CD4-positive, alpha-beta memory T cell (primary cell): ENCODE measurements at regions not wholly inside any gene's neighbourhood (a gene's known extent, or its start where the extent isn't known, plus 50 kb on each side); places are given as distances from the start of the nearest gene placed in this dataset.

Experiments used
- CTCF ChIA-PET: fragments of 350-600 bp; sonication (Branson Sonifier 250); formaldehyde crosslinking; loops from one replicate; lab custom pipeline; 2021; ENCODE audit warnings: inconsistent platforms; ENCODE audit not compliant: partially characterized antibody; lab: Charles Lee
- POLR2A ChIA-PET: fragments of 350-600 bp; sonication (Branson Sonifier 250); formaldehyde crosslinking; loops from one replicate; lab custom pipeline; 2021; ENCODE audit not compliant: partially characterized antibody; lab: Charles Lee
- DNase-seq, 5 donors: peaks; one replicate each; pipeline versions ENCODE4 v3.0.0 to v3.0.0-alpha.2; 2020 to 2022; ENCODE audit warnings: mixed read lengths in 1 of 5
- H3K27ac ChIP-seq: one replicate; pipeline ENCODE4 v1.7.0; 2013; ENCODE audit warnings: low read depth, low read length
- H3K27me3 ChIP-seq: 2 replicates; pipeline ENCODE4 v1.7.0; 2013; ENCODE audit warnings: mild to moderate bottlenecking, low read length, moderate library complexity; ENCODE audit not compliant: insufficient read depth
- H3K36me3 ChIP-seq: 2 replicates; pipeline ENCODE4 v1.7.0; 2013; ENCODE audit warnings: mild to moderate bottlenecking, low read length, moderate library complexity; ENCODE audit not compliant: insufficient read depth
- H3K4me1 ChIP-seq: 2 replicates; pipeline ENCODE4 v1.7.0; 2013; ENCODE audit warnings: mild to moderate bottlenecking, low read length, moderate library complexity; ENCODE audit not compliant: insufficient read depth
- H3K4me3 ChIP-seq, 2 donors: one replicate each; pipeline ENCODE4 v1.7.0; 2013; ENCODE audit warnings: low read length in 2 of 2, mild to moderate bottlenecking in 1 of 2
- H3K9me3 ChIP-seq, 2 donors: one replicate each; pipeline ENCODE4 v1.7.0; 2013; ENCODE audit warnings: low read length in 2 of 2, control low read depth in 1 of 2; ENCODE audit not compliant: control insufficient read depth in 1 of 2
- H3K27ac Mint-ChIP-seq, 7 donors: one replicate each; pipeline ENCODE4 v1.8.0; 2020 to 2021; ENCODE audit warnings: mixed read lengths in 7 of 7, mild to moderate bottlenecking in 6 of 7, inconsistent platforms in 3 of 7, moderate library complexity in 3 of 7
- H3K27me3 Mint-ChIP-seq, 2 donors: one replicate each; pipeline ENCODE4 v1.8.0; 2020 to 2021; ENCODE audit warnings: mixed read lengths in 2 of 2
- H3K36me3 Mint-ChIP-seq, 2 donors: one replicate each; pipeline ENCODE4 v1.8.0; 2020 to 2021; ENCODE audit warnings: mixed read lengths in 2 of 2, inconsistent platforms in 1 of 2, mild to moderate bottlenecking in 1 of 2
- H3K4me1 Mint-ChIP-seq, 4 donors: one replicate each; pipeline ENCODE4 v1.8.0; 2020 to 2021; ENCODE audit warnings: mixed read lengths in 4 of 4, mild to moderate bottlenecking in 1 of 4
- H3K4me3 Mint-ChIP-seq, 8 donors: one replicate each; pipeline ENCODE4 v1.8.0; 2020 to 2021; ENCODE audit warnings: mixed read lengths in 8 of 8, mild to moderate bottlenecking in 7 of 8, moderate library complexity in 6 of 8, inconsistent platforms in 3 of 8
- H3K9me3 Mint-ChIP-seq, 8 donors: one replicate each; pipeline ENCODE4 v1.8.0; 2020 to 2021; ENCODE audit warnings: mixed read lengths in 8 of 8, mild to moderate bottlenecking in 5 of 8, inconsistent platforms in 3 of 8, moderate library complexity in 1 of 8
- intact Hi-C: fragments of 100-400 bp; cut with micrococcal nuclease; formaldehyde crosslinking; loops from one replicate; pipeline ENCODE4 v1.15.1; 2023

DNA sequence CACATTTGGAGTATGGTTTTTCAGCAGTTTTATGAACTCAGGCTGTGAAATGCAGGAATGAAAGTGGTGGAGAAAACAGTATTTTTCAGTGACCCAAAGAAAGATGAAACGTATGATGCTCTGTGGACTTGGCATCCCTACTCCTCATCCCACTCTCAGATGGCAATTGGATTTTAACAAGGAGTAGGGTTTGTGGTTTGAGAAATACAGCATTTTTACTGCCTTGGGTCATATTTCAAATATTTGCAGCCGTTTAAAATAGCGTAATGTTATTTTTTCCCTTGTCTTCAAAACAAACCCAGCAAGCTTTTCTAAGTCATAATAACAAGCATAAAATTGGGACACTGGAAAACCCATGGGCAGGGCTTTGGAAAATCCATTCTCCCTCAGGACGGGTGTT, 117.2 kb upstream of the LRIG1 start:
- Mint-ChIP-seq H3K4me1 (peaks cover 7 to 26% (median 14%) of the 10 kb centered on the region in 4 donors), H3K27ac (no peak overlapping the region), H3K9me3 (no peaks in the 10 kb centered on the region), H3K4me3 (no peak overlapping the region), H3K36me3 (peaks cover 0 to under 1% of the 10 kb centered on the region in 2 donors), H3K27me3 (no peaks in the 10 kb centered on the region)
- no peaks in the 10 kb centered on the region for H3K36me3 ChIP-seq
- no peak overlapping the region for H3K4me3 ChIP-seq
- no peaks in the 10 kb centered on the region for H3K9me3 ChIP-seq
- no peaks in the 10 kb centered on the region for H3K27me3 ChIP-seq
- peaks cover 16% of the 10 kb centered on the region for H3K4me1 ChIP-seq
- POLR2A ChIA-PET = no interaction called here
- intact Hi-C loops = no loop called here
- CTCF ChIA-PET = interaction anchor here (1.1 kb wide), 1 partner anchor 203 kb away, joined by 3 read pairs; no protein-coding TSS in a partner anchor
- H3K27ac ChIP-seq = no peak overlapping the region
- no peak for DNase-seq

DNA sequence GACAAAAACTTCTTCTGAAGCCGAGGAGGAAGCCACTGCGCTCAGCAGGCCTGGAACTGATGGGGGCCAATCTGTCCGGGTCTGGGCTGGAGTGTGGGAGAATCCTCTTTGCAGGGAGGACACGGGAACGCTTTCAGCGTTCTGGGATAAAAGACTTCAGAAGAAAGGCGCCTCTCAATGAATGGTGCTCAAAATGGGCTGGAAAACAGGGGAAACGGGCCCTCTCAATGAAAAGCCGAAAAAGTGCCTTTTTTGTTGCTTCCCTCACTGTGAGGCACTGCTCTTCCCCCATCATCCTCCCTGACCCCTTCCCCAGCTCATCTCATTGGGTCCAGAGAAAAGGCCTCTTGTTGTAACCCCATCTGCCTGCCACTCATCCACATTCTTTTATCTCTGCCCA, 119.5 kb upstream of the LRIG1 start:
- no peak for DNase-seq
- Mint-ChIP-seq H3K4me1 (peaks cover 5 to 20% (median 8%) of the 10 kb centered on the region in 4 donors), H3K36me3 (peaks cover 0 to 1% of the 10 kb centered on the region in 2 donors), H3K27me3 (no peaks in the 10 kb centered on the region), H3K9me3 (no peaks in the 10 kb centered on the region), H3K27ac (no peak overlapping the region), H3K4me3 (no peak overlapping the region)
- H3K4me1 ChIP-seq = peaks cover 9% of the 10 kb centered on the region
- H3K9me3 ChIP-seq = no peaks in the 10 kb centered on the region
- H3K27ac ChIP-seq = no peak overlapping the region
- no peak overlapping the region for H3K4me3 ChIP-seq
- no peaks in the 10 kb centered on the region for H3K27me3 ChIP-seq
- no peaks in the 10 kb centered on the region for H3K36me3 ChIP-seq
- ChIA-PET POLR2A (no interaction called here), CTCF (no interaction called here)
- intact Hi-C loops = no loop called here

DNA sequence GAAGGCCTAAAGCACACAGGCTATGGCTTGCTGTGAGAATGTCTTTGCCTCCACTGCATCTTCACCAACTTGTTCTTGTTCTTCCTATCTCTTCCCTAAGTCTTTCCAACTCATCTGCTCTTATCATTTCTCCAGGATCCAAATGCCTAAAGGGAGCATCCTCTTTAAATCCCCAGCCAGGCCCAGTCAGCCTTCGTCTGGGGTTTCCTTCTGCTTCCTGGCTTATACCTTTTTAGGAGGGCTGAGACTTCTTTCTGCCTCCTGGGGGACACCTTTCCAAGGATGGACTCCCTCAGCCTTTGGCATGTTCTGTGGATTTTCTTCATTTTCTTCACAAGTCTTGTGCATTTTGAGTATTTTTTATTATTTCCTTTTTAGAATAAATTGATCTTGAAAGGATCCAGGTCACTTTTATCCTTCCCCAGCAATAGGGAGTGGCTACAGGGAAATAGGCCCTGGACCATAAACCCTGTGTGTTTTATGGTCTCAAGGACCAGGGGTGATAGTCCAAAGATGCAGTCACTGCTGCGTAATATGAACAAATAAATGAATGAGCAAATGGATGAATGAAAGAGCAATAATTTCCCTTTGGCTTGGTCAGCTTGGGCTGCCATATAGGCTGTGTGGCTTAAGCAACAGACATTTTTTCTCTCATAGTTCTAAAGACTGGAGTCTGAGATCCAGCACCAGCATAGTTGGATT, 122.1 kb upstream of the LRIG1 start:
- ChIA-PET CTCF (no interaction called here), POLR2A (no interaction called here)

DNA sequence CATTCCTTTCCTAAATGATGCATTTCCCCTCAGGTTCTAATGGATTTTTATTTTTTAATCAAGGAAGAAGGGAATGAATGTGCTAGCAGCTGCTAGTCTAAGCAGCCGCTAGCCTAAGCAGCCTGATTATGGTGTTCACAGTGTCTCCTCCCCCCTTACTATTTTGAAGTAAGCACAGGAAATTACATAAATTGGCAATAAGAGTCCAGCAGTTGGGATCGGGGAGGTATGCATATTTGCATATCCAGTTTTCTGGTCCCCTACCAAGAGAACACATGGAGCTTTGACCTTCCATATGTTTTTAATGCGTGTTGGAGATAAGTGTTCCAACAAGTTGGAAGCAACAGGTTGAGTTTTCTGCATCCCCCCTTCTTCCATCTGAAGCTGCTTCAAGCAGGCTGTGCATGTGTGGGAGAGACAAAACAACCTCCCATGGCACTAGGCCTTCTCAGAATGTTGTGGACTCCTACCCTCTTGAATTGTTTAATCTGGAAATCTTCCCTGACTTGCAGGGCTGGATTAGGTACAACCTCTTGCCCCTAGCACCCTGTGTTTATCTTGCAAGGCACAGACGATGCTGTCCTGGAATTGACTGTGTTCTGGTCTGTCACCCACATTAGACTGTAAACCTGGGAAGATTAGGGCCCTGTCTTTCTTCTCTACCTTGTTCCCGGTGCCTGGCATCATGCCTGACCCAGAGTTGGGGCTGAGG, 124.8 kb upstream of the LRIG1 start:
- Mint-ChIP-seq H3K9me3 (no peaks in the 10 kb centered on the region), H3K36me3 (peaks cover 0 to 1% of the 10 kb centered on the region in 2 donors), H3K27ac (peak overlapping the region in 1 of 7 donors; percentile 37), H3K4me3 (no peak overlapping the region), H3K27me3 (no peaks in the 10 kb centered on the region), H3K4me1 (no peaks in the 10 kb centered on the region)
- Histone ChIP-seq H3K36me3 (no peaks in the 10 kb centered on the region), H3K27me3 (no peaks in the 10 kb centered on the region), H3K4me1 (no peaks in the 10 kb centered on the region), H3K9me3 (no peaks in the 10 kb centered on the region), H3K4me3 (no peak overlapping the region), H3K27ac (no peak overlapping the region)
- POLR2A ChIA-PET = no interaction called here
- DNase-seq = no peak
- intact Hi-C loops = no loop called here
- CTCF ChIA-PET = interaction anchor here (1.2 kb wide), 1 partner anchor 51 kb away, joined by 3 read pairs; no protein-coding TSS in a partner anchor

More for the DNA sequence above, 122.1 kb upstream of the LRIG1 start:
- Mint-ChIP-seq H3K4me1 (no peaks in the 10 kb centered on the region), H3K36me3 (peaks cover 0 to 1% of the 10 kb centered on the region in 2 donors), H3K27ac (no peak overlapping the region), H3K27me3 (no peaks in the 10 kb centered on the region), H3K4me3 (no peak overlapping the region), H3K9me3 (no peaks in the 10 kb centered on the region)
- no peak overlapping the region for H3K4me3 ChIP-seq
- no peaks in the 10 kb centered on the region for H3K27me3 ChIP-seq
- no peaks in the 10 kb centered on the region for H3K36me3 ChIP-seq
- H3K27ac ChIP-seq = no peak overlapping the region
- intact Hi-C loops = no loop called here
- no peaks in the 10 kb centered on the region for H3K4me1 ChIP-seq
- H3K9me3 ChIP-seq = no peaks in the 10 kb centered on the region
- no peak for DNase-seq

DNA sequence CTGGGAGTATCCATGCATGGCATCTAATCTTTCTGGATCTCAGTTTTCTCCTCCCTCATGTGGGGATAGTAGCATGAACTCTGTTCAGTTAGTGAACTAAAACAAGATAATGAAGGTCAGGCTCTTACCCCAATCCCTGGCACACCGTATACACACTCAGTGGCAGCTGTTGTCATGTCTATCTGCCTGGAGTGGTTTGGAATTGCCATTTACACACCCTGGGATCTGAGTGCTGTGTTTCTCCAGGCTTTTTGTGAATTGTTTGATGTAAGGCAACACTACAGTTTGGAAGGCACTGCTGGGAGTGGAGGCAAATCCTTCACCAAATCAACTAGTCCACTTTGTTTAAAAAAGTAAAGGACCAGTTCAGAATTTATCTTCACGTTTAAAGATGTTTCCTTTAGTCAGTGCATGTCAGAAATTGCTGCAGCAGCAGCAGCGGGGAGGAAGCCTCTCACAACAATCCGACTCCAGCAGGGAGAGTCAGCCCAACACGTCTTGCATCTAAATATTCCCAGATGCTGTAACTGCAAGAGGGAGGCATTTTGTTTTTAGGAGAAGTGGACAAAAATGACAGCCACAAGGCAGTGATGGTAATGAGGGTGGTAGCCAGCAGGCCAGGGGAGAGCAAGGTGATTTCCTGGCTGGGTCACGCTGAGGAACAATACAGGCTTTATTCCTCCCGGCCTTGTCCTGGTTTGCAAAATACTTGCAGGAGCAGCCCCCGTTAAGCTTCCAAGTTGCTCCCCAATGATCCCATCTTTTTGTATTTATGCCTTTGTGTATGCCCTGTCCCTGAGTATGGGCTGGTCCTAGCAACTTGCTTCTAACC, 128.5 kb upstream of the LRIG1 start:
- intact Hi-C loops = no loop called here
- H3K27ac ChIP-seq = no peak overlapping the region
- Mint-ChIP-seq H3K27me3 (no peaks in the 10 kb centered on the region), H3K27ac (no peak overlapping the region), H3K36me3 (no peaks in the 10 kb centered on the region), H3K9me3 (no peaks in the 10 kb centered on the region), H3K4me3 (no peak overlapping the region), H3K4me1 (no peaks in the 10 kb centered on the region)
- no peaks in the 10 kb centered on the region for H3K27me3 ChIP-seq
- POLR2A ChIA-PET = no interaction called here
- H3K9me3 ChIP-seq = no peaks in the 10 kb centered on the region
- H3K4me1 ChIP-seq = no peaks in the 10 kb centered on the region
- no peaks in the 10 kb centered on the region for H3K36me3 ChIP-seq
- no peak overlapping the region for H3K4me3 ChIP-seq
- CTCF ChIA-PET = interaction anchor here (1.9 kb wide), 1 partner anchor 222 kb away, joined by 4 read pairs; no protein-coding TSS in a partner anchor
- no peak for DNase-seq

DNA sequence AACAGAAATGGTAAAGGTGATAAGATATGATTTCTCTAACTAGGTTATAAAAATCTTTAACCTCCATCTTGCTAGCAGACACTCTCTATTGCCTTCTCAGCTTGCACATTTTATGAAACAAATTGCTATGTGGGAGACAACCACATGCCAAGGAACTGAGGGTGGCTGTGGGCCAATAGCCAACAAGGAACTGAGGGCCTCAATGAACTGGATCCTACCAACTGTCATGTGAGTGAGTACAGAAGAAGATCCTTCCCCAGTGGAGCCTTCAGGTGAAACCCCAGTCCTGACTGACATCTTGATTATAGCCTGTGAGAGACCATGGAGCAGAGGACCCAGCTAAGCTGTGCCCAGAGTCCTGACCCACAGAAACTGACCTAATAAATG, 129.2 kb upstream of the LRIG1 start:
- POLR2A ChIA-PET = no interaction called here

More for the DNA sequence above, 129.2 kb upstream of the LRIG1 start:
- Mint-ChIP-seq H3K4me3 (no peak overlapping the region), H3K36me3 (no peaks in the 10 kb centered on the region), H3K9me3 (peaks cover 0 to 2% (median 0%) of the 10 kb centered on the region in 8 donors), H3K4me1 (no peaks in the 10 kb centered on the region), H3K27me3 (no peaks in the 10 kb centered on the region), H3K27ac (peak overlapping the region in 1 of 7 donors; percentile 60)
- H3K27me3 ChIP-seq = no peaks in the 10 kb centered on the region
- CTCF ChIA-PET = interaction anchor here (1.9 kb wide), 1 partner anchor 223 kb away, joined by 4 read pairs; no protein-coding TSS in a partner anchor
- no peaks in the 10 kb centered on the region for H3K4me1 ChIP-seq
- no peak overlapping the region for H3K27ac ChIP-seq
- no peak for DNase-seq
- no peaks in the 10 kb centered on the region for H3K36me3 ChIP-seq
- intact Hi-C loops = no loop called here
- no peak overlapping the region for H3K4me3 ChIP-seq
- H3K9me3 ChIP-seq = no peaks in the 10 kb centered on the region
